Panc1 (cell line): ENCODE measurements at regions not wholly inside any gene's neighbourhood (a gene's known extent, or its start where the extent isn't known, plus 50 kb on each side); places are given as distances from the start of the nearest gene placed in this dataset.

Experiments
- POLR2AphosphoS5 ChIP-seq: IDR thresholded peaks from 2 replicates; pipeline ENCODE4 v1.6.1; 2012; ENCODE audit warnings: mild to moderate bottlenecking, low read depth, low read length, moderate library complexity
- TCF7L2 ChIP-seq: IDR thresholded peaks from 2 replicates; pipeline ENCODE4 v1.6.1; 2011; ENCODE audit warnings: mild to moderate bottlenecking, low read depth, low read length, inconsistent platforms
- TF ChIP-seq, protein P1 (sequence below): fragments of 450-650 bp; IDR thresholded peaks from 2 replicates; pipeline ENCODE4 v1.5.1; 2017; ENCODE audit warnings: mild to moderate bottlenecking

DNA sequence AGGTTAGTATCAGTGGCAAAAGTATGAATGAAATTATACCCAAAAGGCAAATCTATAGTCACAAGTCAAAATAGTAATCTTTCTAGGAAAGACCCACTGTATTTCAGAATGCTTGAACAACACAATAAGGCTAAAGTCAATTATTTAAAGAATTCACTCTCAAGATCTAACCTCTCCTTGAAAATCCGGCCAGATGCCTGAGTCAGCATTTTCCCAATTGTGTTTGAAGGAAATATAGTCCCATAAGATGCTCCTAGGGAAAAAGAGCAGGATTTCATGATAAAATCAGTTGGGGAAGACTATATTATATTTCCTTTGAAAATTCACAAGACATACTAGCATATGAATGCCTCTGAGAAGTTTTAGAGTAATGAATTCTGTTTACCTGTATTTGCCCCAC, 1075.0 kb downstream of the GRM8 start:
- TF ChIP-seq, protein P1, sequence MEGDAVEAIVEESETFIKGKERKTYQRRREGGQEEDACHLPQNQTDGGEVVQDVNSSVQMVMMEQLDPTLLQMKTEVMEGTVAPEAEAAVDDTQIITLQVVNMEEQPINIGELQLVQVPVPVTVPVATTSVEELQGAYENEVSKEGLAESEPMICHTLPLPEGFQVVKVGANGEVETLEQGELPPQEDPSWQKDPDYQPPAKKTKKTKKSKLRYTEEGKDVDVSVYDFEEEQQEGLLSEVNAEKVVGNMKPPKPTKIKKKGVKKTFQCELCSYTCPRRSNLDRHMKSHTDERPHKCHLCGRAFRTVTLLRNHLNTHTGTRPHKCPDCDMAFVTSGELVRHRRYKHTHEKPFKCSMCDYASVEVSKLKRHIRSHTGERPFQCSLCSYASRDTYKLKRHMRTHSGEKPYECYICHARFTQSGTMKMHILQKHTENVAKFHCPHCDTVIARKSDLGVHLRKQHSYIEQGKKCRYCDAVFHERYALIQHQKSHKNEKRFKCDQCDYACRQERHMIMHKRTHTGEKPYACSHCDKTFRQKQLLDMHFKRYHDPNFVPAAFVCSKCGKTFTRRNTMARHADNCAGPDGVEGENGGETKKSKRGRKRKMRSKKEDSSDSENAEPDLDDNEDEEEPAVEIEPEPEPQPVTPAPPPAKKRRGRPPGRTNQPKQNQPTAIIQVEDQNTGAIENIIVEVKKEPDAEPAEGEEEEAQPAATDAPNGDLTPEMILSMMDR: no peak
- TF ChIP-seq POLR2AphosphoS5 (no peak), TCF7L2 (no peak)
